NOMO-1 treated with DMSO at 0.1 percent for 48 hours (cell line): ENCODE measurements at regions not wholly inside any gene's neighbourhood (a gene's known extent, or its start where the extent isn't known, plus 50 kb on each side); places are given as distances from the start of the nearest gene placed in this dataset.

Source experiments
- DNase-seq: peaks from one replicate; lab custom pipeline; 2025; ENCODE audit not compliant: unreplicated experiment; lab: John Stamatoyannopoulos, UW

- DNase-seq, result no peak
These were observed 1632.4 kb downstream of the RPA4 start for GRCh38 chrX:98516120-98516519.

GRCh38 chrX:98523026-98523425, 1639.3 kb downstream of the RPA4 start:
- no peak for DNase-seq

GRCh38 chrX:98523521-98523920, 1639.8 kb downstream of the RPA4 start:
- no peak for DNase-seq

- DNase-seq, result no peak
These were observed 1664.8 kb downstream of the RPA4 start for GRCh38 chrX:98548519-98548918.

- DNase-seq, result no peak
These were observed 1685.1 kb downstream of the RPA4 start for GRCh38 chrX:98568795-98569194.

- no peak for DNase-seq
These were observed 1722.2 kb downstream of the RPA4 start for GRCh38 chrX:98605941-98606340.

GRCh38 chrX:98607739-98608138, 1724.0 kb downstream of the RPA4 start:
- no peak for DNase-seq

GRCh38 chrX:98627645-98628044, 1743.9 kb downstream of the RPA4 start:
- DNase-seq, result no peak

GRCh38 chrX:98637451-98637850, 1753.7 kb downstream of the RPA4 start:
- no peak for DNase-seq

- no peak for DNase-seq
These were observed 1762.6 kb downstream of the RPA4 start for GRCh38 chrX:98646351-98646750.

- DNase-seq, result no peak
These were observed 1755.5 kb downstream of the PCDH19 start for GRCh38 chrX:98654565-98654964.
